SK-N-SH (cell line): ENCODE measurements at regions not wholly inside any gene's neighbourhood (a gene's known extent, or its start where the extent isn't known, plus 50 kb on each side); places are given as distances from the start of the nearest gene placed in this dataset.

Experiments
- CTCF ChIP-seq: fragments of 200-600 bp; sonication (generic); IDR thresholded peaks from 2 replicates; pipeline ENCODE4 v1.6.1; 2017; ENCODE audit warnings: antibody characterized with exemption, mild to moderate bottlenecking, moderate library complexity
- EP300 ChIP-seq, 2 experiments: IDR thresholded peaks; 2 replicates each; pipeline versions ENCODE4 v1.4.0 to v1.6.1; 2012; ENCODE audit warnings: borderline replicate concordance in 1 of 2, low read depth in 1 of 2, low read length in 1 of 2
- MAX ChIP-seq: IDR thresholded peaks from 2 replicates; pipeline ENCODE4 v1.4.0; 2012; ENCODE audit warnings: low read depth
- POLR2AphosphoS5 ChIP-seq: IDR thresholded peaks from 2 replicates; pipeline ENCODE4 v1.6.1; 2012; ENCODE audit warnings: low read depth, low read length
- REST ChIP-seq: IDR thresholded peaks from 2 replicates; pipeline ENCODE4 v1.6.1; 2012; ENCODE audit warnings: mild to moderate bottlenecking, low read depth, low read length, moderate library complexity
- RFX5 ChIP-seq: IDR thresholded peaks from 2 replicates; pipeline ENCODE4 v1.6.1; 2012; ENCODE audit warnings: mild to moderate bottlenecking, improper control_type of control experiment, low read length
- TAF1 ChIP-seq: IDR thresholded peaks from 2 replicates; pipeline ENCODE4 v1.6.1; 2012; ENCODE audit warnings: low read depth, mild to moderate bottlenecking, low read length, moderate library complexity, borderline replicate concordance

GRCh38 chr2:146386096-146386495 lies 1458.7 kb upstream of the ACVR2A start:
- TF ChIP-seq CTCF (no peak), MAX (no peak), EP300 (IDR thresholded peaks at IDR 0.05; ENCODE audit: borderline replicate concordance in 1 of 2, low read depth in 1 of 2, low read length in 1 of 2) (no peak), POLR2AphosphoS5 (no peak), RFX5 (no peak), TAF1 (no peak), REST (no peak)
